HG03354 (cell line): ENCODE measurements at regions not wholly inside any gene's neighbourhood (a gene's known extent, or its start where the extent isn't known, plus 50 kb on each side); places are given as distances from the start of the nearest gene placed in this dataset.

Experiments
- ATAC-seq: cut with Tn5 transposase; IDR thresholded peaks from one replicate; pipeline ENCODE4 v1.9.1; 2021; ENCODE audit warnings: mild to moderate bottlenecking; ENCODE audit not compliant: unreplicated experiment, poor library complexity, severe bottlenecking

- ATAC-seq, result no peak
These were observed 172.9 kb upstream of the CDYL start for GRCh38 chr6:4603291-4603690.

GRCh38 chr6:4599924-4600323 lies 176.3 kb upstream of the CDYL start:
- ATAC-seq, result no peak

- ATAC-seq, result no peak
These were observed 177.7 kb upstream of the CDYL start for GRCh38 chr6:4598384-4598995.

- no peak for ATAC-seq
These were observed 182.3 kb upstream of the CDYL start for GRCh38 chr6:4593951-4594350.

- ATAC-seq, result no peak
These were observed 184.2 kb upstream of the CDYL start for GRCh38 chr6:4592026-4592425.

- ATAC-seq, result no peak
These were observed 185.0 kb upstream of the CDYL start for GRCh38 chr6:4591218-4591617.

- ATAC-seq, result no peak
These were observed 186.9 kb upstream of the CDYL start for GRCh38 chr6:4589295-4589694.

- ATAC-seq, result no peak
These were observed 187.6 kb upstream of the CDYL start for GRCh38 chr6:4588581-4588980.

GRCh38 chr6:4588163-4588562 lies 188.0 kb upstream of the CDYL start:
- ATAC-seq, result no peak

GRCh38 chr6:4587171-4587570 lies 189.0 kb upstream of the CDYL start:
- no peak for ATAC-seq

- no peak for ATAC-seq
These were observed 189.7 kb upstream of the CDYL start for GRCh38 chr6:4586469-4586859.

- ATAC-seq, result no peak
These were observed 190.3 kb upstream of the CDYL start for GRCh38 chr6:4585682-4586468.

GRCh38 chr6:4584801-4585200 lies 191.4 kb upstream of the CDYL start:
- ATAC-seq, result no peak

GRCh38 chr6:4582506-4583417 lies 193.4 kb upstream of the CDYL start:
- no peak for ATAC-seq

- no peak for ATAC-seq
These were observed 194.5 kb upstream of the CDYL start for GRCh38 chr6:4581468-4582385.

- ATAC-seq, result no peak
These were observed 195.8 kb upstream of the CDYL start for GRCh38 chr6:4580361-4580760.

- ATAC-seq, result no peak
These were observed 198.8 kb upstream of the CDYL start for GRCh38 chr6:4577406-4577805.

- ATAC-seq, result no peak
These were observed 200.5 kb upstream of the CDYL start for GRCh38 chr6:4575714-4576113.

GRCh38 chr6:4574007-4574406 lies 202.2 kb upstream of the CDYL start:
- ATAC-seq, result no peak

GRCh38 chr6:4571011-4571410 lies 205.2 kb upstream of the CDYL start:
- ATAC-seq, result no peak
